ENCODE measurements at regions not wholly inside any gene's neighbourhood (a gene's known extent, or its start where the extent isn't known, plus 50 kb on each side); places are given as distances from the start of the nearest gene placed in this dataset.
"Not testable (repeated sequence)": the region's sequence is repeated elsewhere in the genome, so short reads cannot be mapped to it uniquely, and the experiment has no call there.

DNA sequence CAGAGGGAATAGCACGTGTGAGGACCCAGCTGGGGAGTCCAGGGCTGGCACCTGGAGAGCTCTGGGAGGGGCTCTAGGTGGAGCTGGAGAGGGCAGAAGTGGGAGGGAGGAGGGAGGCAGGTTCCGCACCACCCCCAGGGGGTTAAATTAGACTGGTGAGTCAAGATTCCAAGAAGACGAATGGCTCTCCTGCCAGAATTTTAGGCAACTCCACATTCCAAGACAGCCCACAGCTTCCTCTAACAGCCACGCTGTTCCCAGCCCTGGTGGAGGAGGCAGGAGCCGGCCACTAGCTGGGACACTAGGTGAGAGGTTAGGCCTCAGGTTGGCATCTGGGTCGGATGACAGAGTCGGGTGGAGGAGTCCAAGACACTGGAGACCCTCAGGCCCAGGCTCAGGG, 60.2 kb downstream of the TFAP2C start:
- in situ Hi-C loops (cut with MboI; ENCODE audit: low sequenced_read_pairs): no loop called here

DNA sequence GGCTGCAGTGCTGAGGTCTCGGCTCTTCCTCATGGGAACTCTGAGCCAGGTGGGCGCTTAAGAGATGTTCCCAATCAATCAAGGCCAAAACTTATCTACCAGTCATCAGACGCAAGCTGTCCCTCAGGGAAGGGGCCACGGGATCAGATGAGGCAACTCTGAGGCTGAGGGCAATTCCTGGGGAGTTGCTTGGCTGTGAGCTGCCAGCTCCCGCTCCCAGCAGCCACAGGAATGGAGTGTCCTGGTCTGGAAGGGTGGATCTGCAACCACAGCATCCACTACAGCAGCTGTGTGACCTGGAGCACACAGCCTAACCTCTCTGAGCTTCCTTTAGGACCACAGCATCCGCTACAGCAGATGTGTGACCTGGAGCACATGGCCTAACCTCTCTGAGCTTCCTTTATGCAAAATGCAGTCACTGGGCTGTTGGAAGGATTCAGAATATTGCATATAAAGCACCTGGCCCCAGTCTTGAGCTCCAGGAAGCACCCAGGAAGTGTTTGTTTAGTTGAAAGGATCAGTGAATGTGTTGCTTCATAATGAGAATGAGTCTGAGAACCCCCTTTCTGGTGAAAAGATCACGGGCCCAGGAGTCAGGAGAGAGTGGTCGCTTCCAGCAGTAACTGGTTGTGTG, 60.9 kb downstream of the TFAP2C start:
- in situ Hi-C loops (cut with MboI; ENCODE audit: low sequenced_read_pairs): no loop called here

DNA sequence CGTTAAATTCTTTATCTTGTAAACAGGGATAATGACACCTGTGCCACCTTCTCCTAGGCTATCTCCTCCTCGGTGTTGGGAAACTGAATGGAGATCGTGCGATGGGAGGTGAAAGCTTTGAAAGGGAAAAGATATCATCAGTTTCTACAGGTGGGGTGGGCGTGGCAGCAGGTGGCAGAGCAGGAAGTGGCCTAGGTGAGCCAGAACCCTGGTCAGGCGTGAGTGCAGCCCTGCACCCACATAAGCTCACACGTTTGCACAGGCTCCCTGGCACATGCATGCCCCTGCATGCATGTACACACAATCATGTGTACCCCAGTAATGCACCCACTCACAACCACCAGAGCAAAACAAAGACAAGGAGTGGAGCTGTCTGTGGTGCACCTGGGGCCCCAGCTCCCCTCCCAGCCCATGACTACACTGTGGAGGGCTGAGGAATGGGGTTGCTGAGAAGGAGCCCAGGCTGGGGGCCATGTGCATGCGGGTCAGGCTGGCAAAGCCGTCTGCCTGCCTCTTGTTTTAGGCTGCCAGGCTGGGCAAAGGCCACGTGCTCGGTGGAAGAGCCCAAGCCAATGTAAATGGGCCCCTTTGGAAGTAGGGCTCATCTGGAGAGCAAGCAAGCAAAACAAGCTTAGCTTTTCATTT, 61.5 kb downstream of the TFAP2C start:
- in situ Hi-C loops (cut with MboI; ENCODE audit: low sequenced_read_pairs): no loop called here

DNA sequence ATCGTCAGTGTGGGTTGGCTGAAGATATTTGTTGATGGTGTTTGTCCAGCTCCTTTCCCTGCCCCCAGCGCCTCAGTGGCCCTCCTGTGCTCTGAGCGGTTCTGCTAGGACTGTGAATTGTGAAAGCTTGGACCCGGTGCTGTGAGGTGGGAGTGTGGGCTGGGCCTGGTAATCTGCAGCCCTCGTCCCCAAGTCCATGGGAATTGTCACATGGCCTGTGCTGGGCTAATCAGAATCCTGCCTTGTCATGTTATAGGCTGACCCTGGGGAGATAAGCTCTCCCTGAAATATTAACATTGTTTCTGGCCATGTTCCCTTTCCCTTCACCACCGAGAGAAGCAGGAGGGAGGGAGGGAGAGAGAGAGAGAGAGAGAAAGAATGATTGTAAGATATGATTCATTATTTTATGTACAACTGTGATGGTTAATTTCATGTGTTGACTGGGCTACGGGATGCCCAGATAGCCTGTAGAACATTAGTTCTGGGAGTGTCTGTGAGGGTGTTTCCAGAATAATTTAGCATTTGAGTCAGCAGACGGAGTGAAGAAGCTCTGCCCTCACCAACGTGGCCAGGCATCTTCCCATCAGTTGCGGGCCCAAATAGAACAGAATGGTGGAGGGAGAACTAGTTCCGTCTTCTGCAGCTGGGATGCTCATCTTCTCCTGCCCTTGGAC, 62.4 kb downstream of the TFAP2C start:
- in situ Hi-C loops (cut with MboI; ENCODE audit: low sequenced_read_pairs): no loop called here

DNA sequence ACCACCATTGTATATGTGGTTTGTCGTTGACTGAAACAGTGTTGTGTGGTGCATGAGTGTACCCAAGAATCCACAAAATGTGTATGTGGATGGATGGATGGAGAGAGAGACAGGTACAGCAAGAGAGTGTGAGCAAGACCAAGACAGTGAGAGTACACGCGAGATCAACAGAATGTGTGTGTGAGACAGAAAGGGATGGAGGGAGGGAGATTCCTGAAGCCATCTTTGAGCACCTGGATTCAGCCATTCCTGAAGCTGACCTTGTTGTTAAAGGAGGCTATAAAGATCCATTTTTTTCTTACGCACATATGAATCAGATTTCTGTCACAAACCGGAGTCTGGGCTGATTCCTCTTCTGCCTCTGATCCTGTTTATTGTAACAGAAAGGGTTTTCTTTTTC, 64.1 kb downstream of the TFAP2C start:
- in situ Hi-C loops (cut with MboI; ENCODE audit: low sequenced_read_pairs): no loop called here

DNA sequence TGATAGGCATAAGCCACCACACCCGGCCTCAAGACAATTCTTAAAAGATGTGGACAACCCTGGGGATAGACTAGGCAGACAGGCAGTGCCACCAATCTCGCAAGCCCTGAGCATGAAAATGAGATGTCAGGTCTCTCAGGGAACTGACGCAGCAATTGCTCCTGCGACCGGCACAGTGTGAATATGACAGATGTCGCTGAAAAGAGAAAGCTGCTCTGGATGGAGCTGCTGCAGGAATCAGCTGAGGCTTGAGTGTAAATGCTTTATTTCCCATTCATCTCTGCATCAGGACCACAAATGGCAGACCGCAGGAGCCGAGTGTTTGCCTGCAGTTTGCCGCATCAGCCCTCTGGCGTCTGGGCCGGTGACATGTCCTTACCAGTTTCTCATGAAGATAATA, 68.4 kb downstream of the TFAP2C start:
- in situ Hi-C loops (cut with MboI; ENCODE audit: low sequenced_read_pairs): no loop called here

DNA sequence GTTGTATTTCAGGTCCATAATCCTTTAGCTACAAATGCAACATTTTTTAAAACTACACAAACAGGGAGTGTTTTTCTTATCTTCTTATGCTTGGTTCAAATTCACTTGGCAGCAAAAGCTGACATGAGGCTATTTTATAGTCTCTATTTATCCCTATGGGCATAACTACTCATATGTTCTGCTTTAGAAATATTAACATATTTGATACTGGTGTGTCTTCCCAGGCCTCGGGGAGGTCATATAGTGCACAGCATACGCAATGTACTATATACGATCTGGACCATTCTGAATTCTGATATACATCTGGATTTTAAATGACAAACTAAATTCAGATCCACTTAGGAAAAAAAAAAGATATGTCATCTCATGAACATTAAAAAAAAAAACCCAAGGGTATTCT, 69.2 kb downstream of the TFAP2C start:
- in situ Hi-C loops (cut with MboI; ENCODE audit: low sequenced_read_pairs): no loop called here

DNA sequence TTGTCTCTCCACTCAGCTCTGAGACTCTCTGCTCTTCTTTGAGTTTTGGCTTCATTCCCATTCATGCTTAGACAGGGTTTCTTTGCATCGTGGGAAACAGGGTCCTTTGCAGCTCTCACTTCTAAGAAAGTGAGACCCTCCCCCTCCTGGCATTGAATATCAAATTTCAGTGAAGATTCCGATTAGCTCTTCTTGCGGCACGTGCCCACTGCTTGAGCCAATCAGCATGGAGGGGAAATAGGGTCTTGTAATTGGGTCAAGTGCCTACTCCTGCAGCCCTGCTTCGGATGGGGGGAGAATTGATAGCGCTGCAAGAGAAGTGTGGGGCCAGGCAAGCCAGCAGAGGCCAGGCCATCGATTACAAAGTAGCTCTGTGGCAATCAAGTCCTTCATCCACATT, 69.6 kb downstream of the TFAP2C start:
- in situ Hi-C loops (cut with MboI; ENCODE audit: low sequenced_read_pairs): no loop called here

DNA sequence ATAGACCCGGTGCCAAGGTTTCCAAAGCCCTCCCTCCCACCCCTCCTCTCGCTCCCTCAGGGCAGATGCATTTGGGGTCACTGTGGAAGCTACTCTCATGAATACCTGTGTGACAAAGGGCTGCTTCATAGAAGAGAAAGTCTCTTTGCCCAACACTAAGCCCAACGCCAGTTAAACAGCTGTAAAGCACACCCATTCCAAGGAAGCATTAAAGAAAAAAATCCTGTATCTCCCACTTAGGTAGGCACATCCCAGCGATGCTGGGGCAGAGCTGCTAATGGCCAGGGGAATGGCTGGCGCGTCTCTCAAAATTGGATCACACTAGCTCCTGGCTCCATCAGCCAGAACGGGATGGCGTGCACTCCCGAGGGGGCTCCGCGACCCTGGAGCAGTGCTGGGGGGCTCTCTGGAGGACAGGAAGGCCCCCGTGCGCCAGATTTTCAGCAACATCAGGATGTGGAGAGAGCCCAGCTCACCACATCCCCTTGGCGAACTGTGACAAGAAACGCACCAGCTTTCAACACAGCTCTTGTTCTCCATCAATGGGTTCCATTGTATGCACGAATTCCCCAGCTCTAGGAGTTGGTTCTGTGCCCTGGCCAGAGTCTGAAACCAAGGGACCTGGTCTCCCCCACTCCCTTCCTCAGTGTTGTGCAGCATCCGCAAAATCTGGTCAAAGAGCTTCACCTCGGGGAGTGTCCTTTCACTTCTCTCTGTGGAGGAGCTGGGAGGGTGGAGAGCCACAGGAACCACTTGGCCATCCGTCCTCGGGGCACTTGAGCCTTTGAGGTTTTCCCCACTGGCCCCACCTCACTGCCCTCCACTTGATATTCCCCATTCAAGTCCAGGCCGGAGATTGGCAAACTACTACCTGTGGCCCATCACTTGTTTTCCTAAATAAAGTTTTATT, 74.1 kb downstream of the TFAP2C start:
- in situ Hi-C loops (cut with MboI; ENCODE audit: low sequenced_read_pairs): no loop called here

DNA sequence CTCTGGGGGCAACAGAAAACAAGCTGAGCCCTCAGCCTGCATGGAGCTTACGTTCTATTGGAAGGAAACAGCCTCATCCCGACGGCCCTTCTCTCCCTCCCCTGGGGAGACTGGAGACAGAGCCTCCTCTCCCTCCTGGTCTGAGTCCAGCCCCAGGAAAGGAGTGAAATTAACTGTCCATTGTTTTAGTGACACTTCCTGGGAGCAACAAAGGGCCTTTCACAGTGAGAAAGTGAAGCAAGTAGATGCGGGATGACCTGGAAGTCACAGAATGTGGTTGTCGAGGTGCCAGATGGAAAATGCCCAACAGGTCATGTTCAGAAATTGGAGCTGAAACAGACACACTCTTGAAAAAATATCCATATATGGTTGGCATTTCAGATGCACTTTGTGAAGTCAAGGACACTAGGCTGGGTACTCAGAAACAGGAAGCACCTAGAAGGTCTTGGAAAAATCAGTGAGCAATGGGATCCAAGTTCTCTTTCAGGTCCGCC, 77.8 kb downstream of the TFAP2C start:
- in situ Hi-C loops (cut with MboI; ENCODE audit: low sequenced_read_pairs): no loop called here

DNA sequence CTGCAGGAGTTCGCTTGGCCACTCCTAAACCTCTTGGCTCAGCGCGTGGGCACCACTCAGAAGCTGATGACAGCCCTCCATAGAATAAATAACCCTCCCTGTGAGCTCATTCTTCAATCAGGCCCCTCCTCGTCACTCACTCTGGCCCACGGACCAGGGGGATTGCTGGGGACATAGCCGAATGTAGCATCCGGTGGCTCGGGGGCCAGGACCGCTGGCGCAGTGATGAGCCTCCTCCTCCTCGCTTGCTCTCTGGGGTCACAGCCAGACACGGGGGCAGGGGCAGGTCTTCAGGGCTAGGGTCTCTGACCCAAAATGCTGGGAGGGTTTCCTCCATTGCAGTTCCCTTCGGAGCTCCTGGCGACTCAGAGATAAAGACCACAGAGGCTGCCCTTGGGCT, 79.9 kb downstream of the TFAP2C start:
- in situ Hi-C loops (cut with MboI; ENCODE audit: low sequenced_read_pairs): no loop called here

DNA sequence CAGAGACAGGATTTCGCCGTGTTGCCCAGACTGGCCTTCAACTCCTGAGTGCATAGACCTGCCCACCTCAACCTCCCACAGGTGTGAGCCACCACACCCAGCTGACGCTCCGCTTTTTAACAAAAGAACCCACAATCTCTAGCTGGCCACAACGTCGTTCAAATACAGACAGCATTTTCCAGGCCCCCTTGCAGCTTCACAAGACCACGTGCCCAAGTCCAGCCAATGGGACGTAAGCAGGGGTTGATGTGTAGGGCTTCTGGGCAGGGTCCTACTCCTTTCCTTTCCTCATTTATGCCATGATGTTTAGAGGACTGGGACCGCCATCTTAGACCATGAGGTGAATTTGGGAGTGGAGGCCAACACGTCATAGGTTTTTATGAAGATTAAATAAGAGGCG, 81.0 kb downstream of the TFAP2C start:
- in situ Hi-C loops (cut with MboI; ENCODE audit: low sequenced_read_pairs): no loop called here

DNA sequence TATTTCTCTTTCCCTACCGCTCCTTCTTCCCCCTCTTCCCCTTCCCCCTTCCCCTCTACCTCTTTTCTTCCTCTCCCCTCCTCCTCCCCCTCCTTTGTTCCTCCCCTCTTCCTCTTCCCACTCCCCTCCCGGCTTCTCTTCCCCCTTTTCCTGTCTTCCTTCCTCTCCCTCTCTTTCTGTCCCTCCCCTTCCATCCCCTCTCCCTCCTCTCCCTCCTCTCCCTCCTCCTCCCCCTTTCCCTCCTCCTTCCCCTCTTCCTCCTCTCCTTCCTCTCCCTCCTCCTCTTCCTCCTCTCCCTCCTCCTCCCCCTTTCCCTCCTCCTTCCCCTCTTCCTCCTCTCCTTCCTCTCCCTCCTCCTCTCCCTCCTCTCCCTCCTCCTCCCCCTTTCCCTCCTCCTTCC, 81.5 kb downstream of the TFAP2C start:
- in situ Hi-C loops (cut with MboI; ENCODE audit: low sequenced_read_pairs): not testable (repeated sequence)

DNA sequence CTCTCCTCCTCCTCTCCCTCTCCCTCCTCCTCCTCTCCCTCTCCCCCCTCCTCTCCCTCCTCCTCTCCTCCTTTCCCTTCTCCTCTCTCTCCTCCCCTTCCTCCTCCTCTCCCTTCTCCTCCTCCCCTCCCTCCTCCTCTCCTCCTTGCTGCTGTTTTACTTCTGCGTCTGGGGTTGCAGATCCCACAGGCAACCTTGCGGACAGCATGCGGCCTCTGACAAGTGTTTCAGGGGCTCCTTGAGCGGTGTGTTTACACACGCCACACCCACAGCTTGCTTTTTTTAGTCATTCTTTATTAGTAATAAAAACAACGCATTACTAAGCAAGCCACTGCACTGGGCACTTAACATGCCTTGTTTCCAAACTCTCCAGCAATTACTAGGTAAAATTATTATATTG, 81.9 kb downstream of the TFAP2C start:
- in situ Hi-C loops (cut with MboI; ENCODE audit: low sequenced_read_pairs): no loop called here

DNA sequence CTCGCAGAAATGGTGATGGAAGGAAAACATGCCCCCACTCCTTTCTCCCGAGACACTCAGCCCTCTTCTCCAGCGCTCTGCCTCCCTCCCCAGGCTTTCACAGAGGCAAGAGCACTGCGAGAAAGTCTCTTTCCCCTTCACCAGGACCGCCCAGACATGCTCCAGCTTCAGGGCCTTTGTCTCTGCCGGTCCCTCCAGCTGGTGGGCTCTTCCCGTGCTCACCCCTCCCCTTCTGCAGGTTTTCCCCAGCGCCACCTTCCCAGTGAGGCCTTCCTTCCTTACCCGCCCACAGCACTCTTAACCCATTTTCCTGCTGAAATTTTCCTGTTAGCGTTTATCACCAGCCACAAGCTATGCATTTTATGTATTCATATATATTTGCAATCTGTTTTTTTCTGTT, 86.2 kb downstream of the TFAP2C start:
- in situ Hi-C loops (cut with MboI; ENCODE audit: low sequenced_read_pairs): no loop called here

DNA sequence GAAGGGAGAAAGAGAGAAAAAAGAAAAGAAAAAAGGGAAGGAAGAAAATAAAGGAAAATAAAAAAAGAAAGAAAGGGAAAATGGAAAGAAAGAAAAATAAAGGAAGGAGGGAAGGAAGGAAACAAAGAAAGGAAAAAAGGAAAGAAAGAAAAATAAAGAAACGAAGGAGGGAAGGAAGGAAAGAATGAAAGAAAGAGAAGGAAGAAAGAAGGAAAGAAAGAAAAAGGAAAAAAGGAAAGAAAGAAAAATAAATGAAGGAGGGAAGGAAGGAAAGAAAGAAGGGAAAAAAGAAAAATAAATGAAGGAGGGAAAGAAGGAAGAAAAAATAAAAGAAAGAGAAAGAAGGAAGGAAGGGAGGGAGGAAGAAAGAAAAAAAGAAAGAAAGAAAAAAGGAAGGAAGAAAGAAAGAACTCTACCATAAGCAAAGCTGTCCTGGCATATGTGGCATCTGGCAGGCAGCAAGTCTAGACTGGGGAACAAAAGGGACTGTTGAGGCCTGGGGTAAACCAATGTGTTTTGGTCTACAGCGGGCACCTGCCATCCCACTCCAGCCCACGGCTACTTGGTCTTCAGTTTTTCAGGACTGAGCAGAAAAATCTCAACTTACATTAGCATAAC, 86.9 kb downstream of the TFAP2C start:
- in situ Hi-C loops (cut with MboI; ENCODE audit: low sequenced_read_pairs): no loop called here

DNA sequence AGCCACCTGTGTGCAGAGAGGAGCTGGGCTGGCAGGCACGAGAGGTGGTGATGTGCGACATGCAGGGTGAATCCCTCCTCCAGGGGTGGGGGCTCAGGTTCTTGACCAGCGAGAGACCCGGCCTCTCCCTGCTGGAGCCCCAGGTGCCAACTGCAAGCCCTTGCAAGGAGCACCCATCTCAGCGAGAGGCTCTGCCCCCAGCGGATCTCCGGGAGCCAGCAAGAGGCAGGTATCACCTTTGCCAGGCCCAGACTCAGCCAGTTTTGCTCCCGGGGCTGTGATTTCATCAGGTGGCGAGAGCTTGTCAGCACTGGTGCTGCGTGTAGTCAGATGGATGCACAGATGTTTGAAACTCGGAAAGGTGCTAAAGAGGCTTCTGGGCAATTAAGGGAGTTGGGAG, 87.7 kb downstream of the TFAP2C start:
- in situ Hi-C loops (cut with MboI; ENCODE audit: low sequenced_read_pairs): no loop called here

DNA sequence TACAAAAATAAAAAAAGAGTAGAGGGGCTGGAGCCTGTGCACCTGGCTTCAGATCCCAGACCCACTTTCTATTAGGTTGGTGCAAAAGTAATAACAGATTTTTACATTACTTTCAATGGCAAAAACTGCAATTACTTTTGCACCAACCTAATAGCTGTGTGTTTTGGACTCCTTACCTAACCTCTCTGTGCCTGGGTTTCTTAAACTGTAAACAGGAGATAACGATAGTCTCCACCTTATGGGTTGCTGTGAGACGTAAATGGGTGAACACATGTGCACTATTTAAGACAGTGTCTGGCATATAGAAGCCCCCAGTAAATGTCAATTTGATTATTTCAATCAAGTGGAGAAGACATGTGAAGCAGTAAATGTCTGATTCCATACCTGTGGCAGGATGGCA, 89.7 kb downstream of the TFAP2C start:
- in situ Hi-C loops (cut with MboI; ENCODE audit: low sequenced_read_pairs): no loop called here

DNA sequence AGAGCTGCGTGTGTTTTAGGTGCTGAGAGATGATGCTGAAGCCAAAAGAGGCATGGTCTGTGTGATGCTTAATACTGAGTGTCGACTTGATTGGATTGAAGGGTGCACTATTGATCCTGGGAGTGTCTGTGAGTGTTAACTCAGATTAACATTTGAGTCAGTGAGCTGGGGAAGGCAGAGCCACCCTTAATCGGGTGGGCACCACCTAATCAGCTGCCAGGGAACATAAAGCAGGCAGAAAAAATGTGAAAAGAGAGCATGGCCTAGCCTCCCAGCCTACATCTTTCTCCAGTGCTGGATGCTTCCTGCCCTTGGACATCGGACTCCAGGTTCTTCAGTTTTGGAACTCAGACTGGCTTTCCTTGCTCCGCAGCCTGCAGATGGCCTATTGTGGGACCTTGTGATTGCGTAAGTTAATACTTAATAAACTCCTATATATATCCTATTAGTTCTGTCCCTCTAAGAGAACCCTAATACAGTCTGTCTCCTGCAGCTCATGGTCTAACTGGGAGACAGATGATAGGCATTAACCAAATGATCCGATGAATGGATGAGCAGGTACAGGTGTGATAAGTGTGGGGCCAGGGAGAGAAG, 91.6 kb downstream of the TFAP2C start:
- in situ Hi-C loops (cut with MboI; ENCODE audit: low sequenced_read_pairs): no loop called here

DNA sequence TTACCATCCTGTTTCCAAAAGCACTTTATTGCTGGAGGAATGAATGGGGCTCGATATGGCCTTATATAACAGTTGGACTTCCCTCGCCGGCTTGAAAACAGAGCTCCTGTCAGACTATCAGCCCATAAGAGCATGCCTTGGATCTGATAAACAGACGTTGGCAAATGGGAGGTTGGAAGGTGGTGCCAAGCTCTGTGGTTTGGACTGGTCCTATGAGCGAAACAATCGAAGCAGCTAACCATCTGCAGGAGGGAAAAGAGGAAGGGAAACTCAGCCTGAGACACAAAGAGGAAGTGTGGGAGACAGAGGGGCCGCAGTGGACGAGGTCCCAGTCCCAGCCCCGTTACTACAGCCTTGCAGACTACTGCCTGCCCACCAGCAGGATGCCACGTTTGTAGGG, 92.9 kb downstream of the TFAP2C start:
- in situ Hi-C loops (cut with MboI; ENCODE audit: low sequenced_read_pairs): no loop called here

DNA sequence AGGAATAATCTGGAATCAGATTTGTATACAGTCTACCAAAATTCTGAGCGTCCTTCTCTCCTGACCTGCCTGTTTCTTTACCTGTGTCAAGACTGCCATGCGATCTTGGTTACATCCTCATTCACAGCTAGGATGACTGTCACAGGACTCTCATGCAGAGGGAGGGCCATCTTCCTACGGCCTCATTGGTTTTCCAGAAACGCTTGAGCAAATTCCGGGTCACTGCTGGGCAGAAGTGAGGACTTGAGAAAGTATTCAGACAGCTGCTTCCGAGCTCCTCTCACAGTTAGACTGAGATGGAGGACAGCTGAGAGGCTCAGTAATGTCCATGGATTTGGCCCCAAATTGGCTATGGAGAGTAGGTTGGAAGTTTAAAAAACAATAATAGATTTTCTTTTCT, 94.2 kb downstream of the TFAP2C start:
- in situ Hi-C loops (cut with MboI; ENCODE audit: low sequenced_read_pairs): no loop called here
